HEK293 (cell line): ENCODE measurements at regions not wholly inside any gene's neighbourhood (a gene's known extent, or its start where the extent isn't known, plus 50 kb on each side); places are given as distances from the start of the nearest gene placed in this dataset.

Experiments used
- REST ChIP-seq: fragments of 450-650 bp; formaldehyde crosslinking; IDR thresholded peaks from 2 replicates; pipeline ENCODE4 v1.5.1; 2016; ENCODE audit warnings: missing biosample characterization, missing genetic modification characterization
- SCRT1 ChIP-seq: fragments of 450-650 bp; formaldehyde crosslinking; IDR thresholded peaks from 2 replicates; pipeline ENCODE4 v1.5.1; 2016; ENCODE audit warnings: missing biosample characterization, missing genetic modification characterization, borderline replicate concordance
- ZBTB7A ChIP-seq: fragments of 450-650 bp; formaldehyde crosslinking; IDR thresholded peaks from 2 replicates; pipeline ENCODE4 v1.5.1; 2016; ENCODE audit warnings: low read depth, missing biosample characterization, missing genetic modification characterization
- ZNF280D ChIP-seq: fragments of 450-650 bp; formaldehyde crosslinking; IDR thresholded peaks from 2 replicates; pipeline ENCODE4 v1.5.1; 2016; ENCODE audit warnings: missing biosample characterization, missing genetic modification characterization
- ZNF571 ChIP-seq: fragments of 450-650 bp; formaldehyde crosslinking; IDR thresholded peaks from 2 replicates; pipeline ENCODE4 v1.5.0; 2017; ENCODE audit warnings: missing biosample characterization, missing genetic modification characterization
- ZNF747 ChIP-seq: fragments of 450-650 bp; formaldehyde crosslinking; IDR thresholded peaks from 2 replicates; pipeline ENCODE4 v1.5.1; 2016; ENCODE audit warnings: missing biosample characterization, missing genetic modification characterization

- no peak for TF ChIP-seq ZBTB7A (tag by site-specific recombination)
- no peak for TF ChIP-seq SCRT1 (tag by site-specific recombination)
- no peak for TF ChIP-seq ZNF747 (tag by site-specific recombination)
- no peak for TF ChIP-seq ZNF280D (tag by site-specific recombination)
- no peak for TF ChIP-seq ZNF571 (tag by site-specific recombination)
- no peak for TF ChIP-seq REST (tag by site-specific recombination)
Measured at GRCh38 chr11:80636999-80637398, 1196.2 kb upstream of the TENM4 start.
